Tibial nerve (tissue), 3 donors: ENCODE measurements at regions not wholly inside any gene's neighbourhood (a gene's known extent, or its start where the extent isn't known, plus 50 kb on each side); places are given as distances from the start of the nearest gene placed in this dataset.

Experiments
- CTCF ChIP-seq, 5 experiments: fragments of 200-600 bp in 3 of 5; fragments of 450-650 bp in 2 of 5; sonication (generic) in 3 of 5; IDR thresholded peaks; one replicate each; pipeline ENCODE4 v1.5.1; 2016 to 2019; ENCODE audit warnings: antibody characterized with exemption in 5 of 5, mild to moderate bottlenecking in 3 of 5, moderate library complexity in 2 of 5
- POLR2A ChIP-seq, 2 donors: fragments of 450-650 bp; IDR thresholded peaks; one replicate each; pipeline ENCODE4 v1.6.1; 2017; ENCODE audit warnings: antibody characterized with exemption in 2 of 2, mild to moderate bottlenecking in 2 of 2, moderate library complexity in 2 of 2

GRCh38 chr21:32140151-32140550 lies 138.7 kb downstream of the MIS18A start:
- no peak for TF ChIP-seq CTCF (IDR thresholded peaks at IDR 0.05)
- no peak for TF ChIP-seq POLR2A (IDR thresholded peaks at IDR 0.05)
